ENCODE measurements at regions not wholly inside any gene's neighbourhood (a gene's known extent, or its start where the extent isn't known, plus 50 kb on each side); places are given as distances from the start of the nearest gene placed in this dataset.

GRCh38 chr5:130885027-130885426, 280.0 kb downstream of the HINT1 start:
- TF ChIP-seq CTCF (IDR thresholded peaks at IDR 0.05; ENCODE audit: extremely low read depth, low read depth, low read length): no peak
- Histone ChIP-seq H3K79me2 (ENCODE audit: insufficient read depth, low read length) (no peaks in the 10 kb centered on the region), H3K9me3 (ENCODE audit: low read depth, low read length) (no peaks in the 10 kb centered on the region), H3K36me3 (ENCODE audit: insufficient read depth, low read length) (no peaks in the 10 kb centered on the region), H3K4me2 (ENCODE audit: insufficient read depth, low read length) (no peak overlapping the region), H3K4me1 (ENCODE audit: insufficient read depth, low read length) (no peaks in the 10 kb centered on the region), H3K27ac (ENCODE audit: low read depth, low read length) (no peak overlapping the region), H2AFZ (ENCODE audit: low read length) (no peak overlapping the region), H3K4me3 (ENCODE audit: insufficient read depth, low read length) (no peak overlapping the region), H4K20me1 (ENCODE audit: insufficient read depth, low read length) (no peaks in the 10 kb centered on the region), H3K27me3 (ENCODE audit: insufficient read depth, low read length) (no peaks in the 10 kb centered on the region)
- no peak for DNase-seq (ENCODE audit: insufficient read length, low spot score, missing footprints)

GRCh38 chr5:130884023-130884422, 281.0 kb downstream of the HINT1 start:
- DNase-seq (ENCODE audit: insufficient read length, low spot score, missing footprints): no peak
- Histone ChIP-seq H3K27ac (ENCODE audit: low read depth, low read length) (no peak overlapping the region), H3K27me3 (ENCODE audit: insufficient read depth, low read length) (no peaks in the 10 kb centered on the region), H2AFZ (ENCODE audit: low read length) (no peak overlapping the region), H3K4me3 (ENCODE audit: insufficient read depth, low read length) (no peak overlapping the region), H4K20me1 (ENCODE audit: insufficient read depth, low read length) (no peaks in the 10 kb centered on the region), H3K4me1 (ENCODE audit: insufficient read depth, low read length) (no peaks in the 10 kb centered on the region), H3K79me2 (ENCODE audit: insufficient read depth, low read length) (no peaks in the 10 kb centered on the region), H3K4me2 (ENCODE audit: insufficient read depth, low read length) (no peak overlapping the region), H3K36me3 (ENCODE audit: insufficient read depth, low read length) (no peaks in the 10 kb centered on the region), H3K9me3 (ENCODE audit: low read depth, low read length) (no peaks in the 10 kb centered on the region)
- no peak for TF ChIP-seq CTCF (IDR thresholded peaks at IDR 0.05; ENCODE audit: extremely low read depth, low read depth, low read length)

GRCh38 chr5:130875656-130876055, 289.4 kb downstream of the HINT1 start:
- Histone ChIP-seq H2AFZ (ENCODE audit: low read length) (no peak overlapping the region), H3K9me3 (ENCODE audit: low read depth, low read length) (no peaks in the 10 kb centered on the region), H4K20me1 (ENCODE audit: insufficient read depth, low read length) (no peaks in the 10 kb centered on the region), H3K36me3 (ENCODE audit: insufficient read depth, low read length) (no peaks in the 10 kb centered on the region), H3K4me2 (ENCODE audit: insufficient read depth, low read length) (no peak overlapping the region), H3K4me1 (ENCODE audit: insufficient read depth, low read length) (no peaks in the 10 kb centered on the region), H3K79me2 (ENCODE audit: insufficient read depth, low read length) (no peaks in the 10 kb centered on the region), H3K27ac (ENCODE audit: low read depth, low read length) (no peak overlapping the region), H3K4me3 (ENCODE audit: insufficient read depth, low read length) (no peak overlapping the region), H3K27me3 (ENCODE audit: insufficient read depth, low read length) (no peaks in the 10 kb centered on the region)
- no peak for TF ChIP-seq CTCF (IDR thresholded peaks at IDR 0.05; ENCODE audit: extremely low read depth, low read depth, low read length)
- DNase-seq (ENCODE audit: insufficient read length, low spot score, missing footprints): no peak

- TF ChIP-seq CTCF (IDR thresholded peaks at IDR 0.05; ENCODE audit: extremely low read depth, low read depth, low read length): no peak
- Histone ChIP-seq H3K36me3 (ENCODE audit: insufficient read depth, low read length) (no peaks in the 10 kb centered on the region), H3K4me3 (ENCODE audit: insufficient read depth, low read length) (no peak overlapping the region), H3K79me2 (ENCODE audit: insufficient read depth, low read length) (no peaks in the 10 kb centered on the region), H3K4me2 (ENCODE audit: insufficient read depth, low read length) (no peak overlapping the region), H2AFZ (ENCODE audit: low read length) (no peak overlapping the region), H3K4me1 (ENCODE audit: insufficient read depth, low read length) (no peaks in the 10 kb centered on the region), H3K27ac (ENCODE audit: low read depth, low read length) (no peak overlapping the region), H4K20me1 (ENCODE audit: insufficient read depth, low read length) (no peaks in the 10 kb centered on the region), H3K27me3 (ENCODE audit: insufficient read depth, low read length) (no peaks in the 10 kb centered on the region), H3K9me3 (ENCODE audit: low read depth, low read length) (no peaks in the 10 kb centered on the region)
- DNase-seq (ENCODE audit: insufficient read length, low spot score, missing footprints): no peak
Measured at GRCh38 chr5:130874861-130875417, 290.1 kb downstream of the HINT1 start.
